GM21360 (cell line): ENCODE measurements at regions not wholly inside any gene's neighbourhood (a gene's known extent, or its start where the extent isn't known, plus 50 kb on each side); places are given as distances from the start of the nearest gene placed in this dataset.

ENCODE experiments used
- ATAC-seq: cut with Tn5 transposase; IDR thresholded peaks from one replicate; pipeline ENCODE4 v1.9.1; 2021; ENCODE audit warnings: mild to moderate bottlenecking, moderate library complexity; ENCODE audit not compliant: unreplicated experiment

GRCh38 chr3:116920826-116921610 lies 211.4 kb downstream of the TUSC7 start:
- ATAC-seq = no peak

GRCh38 chr3:116927918-116928317 lies 218.3 kb downstream of the TUSC7 start:
- ATAC-seq = no peak

GRCh38 chr3:116929505-116930222 lies 220.1 kb downstream of the TUSC7 start:
- ATAC-seq = no peak

- ATAC-seq = no peak
Measured at GRCh38 chr3:116930786-116931185, 221.2 kb downstream of the TUSC7 start.

- ATAC-seq = no peak
Measured at GRCh38 chr3:116939091-116939490, 229.5 kb downstream of the TUSC7 start.

- no peak for ATAC-seq
Measured at GRCh38 chr3:116939550-116939949, 230.0 kb downstream of the TUSC7 start.

- no peak for ATAC-seq
Measured at GRCh38 chr3:116940719-116941118, 231.1 kb downstream of the TUSC7 start.

- no peak for ATAC-seq
Measured at GRCh38 chr3:116946376-116946775, 236.8 kb downstream of the TUSC7 start.

- no peak for ATAC-seq
Measured at GRCh38 chr3:116947148-116947547, 237.6 kb downstream of the TUSC7 start.

- ATAC-seq = no peak
Measured at GRCh38 chr3:116947809-116948208, 238.2 kb downstream of the TUSC7 start.

GRCh38 chr3:116950301-116951055 lies 240.9 kb downstream of the TUSC7 start:
- no peak for ATAC-seq

- no peak for ATAC-seq
Measured at GRCh38 chr3:116951610-116952009, 242.0 kb downstream of the TUSC7 start.

GRCh38 chr3:116958291-116958690 lies 248.7 kb downstream of the TUSC7 start:
- ATAC-seq = no peak

GRCh38 chr3:116961106-116961505 lies 251.5 kb downstream of the TUSC7 start:
- ATAC-seq = no peak

GRCh38 chr3:116963802-116964201 lies 254.2 kb downstream of the TUSC7 start:
- no peak for ATAC-seq

- ATAC-seq = no peak
Measured at GRCh38 chr3:116966649-116967048, 257.1 kb downstream of the TUSC7 start.

GRCh38 chr3:116969135-116969534 lies 259.6 kb downstream of the TUSC7 start:
- no peak for ATAC-seq

- no peak for ATAC-seq
Measured at GRCh38 chr3:116969646-116970045, 260.1 kb downstream of the TUSC7 start.

GRCh38 chr3:116971531-116971930 lies 262.0 kb downstream of the TUSC7 start:
- ATAC-seq = no peak

GRCh38 chr3:116974702-116975101 lies 265.1 kb downstream of the TUSC7 start:
- no peak for ATAC-seq

GRCh38 chr3:116977441-116977840 lies 267.9 kb downstream of the TUSC7 start:
- no peak for ATAC-seq

GRCh38 chr3:116980099-116980498 lies 270.5 kb downstream of the TUSC7 start:
- no peak for ATAC-seq
